Skin of body (tissue), 1 donor: ENCODE measurements at regions not wholly inside any gene's neighbourhood (a gene's known extent, or its start where the extent isn't known, plus 50 kb on each side); places are given as distances from the start of the nearest gene placed in this dataset.

Experiments
- DNase-seq: peaks from one replicate; lab custom pipeline; 2025; lab: John Stamatoyannopoulos, UW

- DNase-seq = no peak
Measured at GRCh38 chr7:42858570-42858969, 53.3 kb downstream of the C7orf25 start.

GRCh38 chr7:42856605-42856987, 55.3 kb downstream of the C7orf25 start:
- DNase-seq = no peak

- no peak for DNase-seq
Measured at GRCh38 chr7:42854571-42855118, 57.2 kb downstream of the C7orf25 start.

GRCh38 chr7:42852531-42852930, 59.3 kb downstream of the C7orf25 start:
- DNase-seq = no peak

GRCh38 chr7:42843205-42843800, 68.6 kb downstream of the C7orf25 start:
- peak; percentile 34 for DNase-seq

GRCh38 chr7:42834676-42835075, 77.2 kb downstream of the C7orf25 start:
- no peak for DNase-seq

- no peak for DNase-seq
Measured at GRCh38 chr7:42833411-42833810, 78.5 kb downstream of the C7orf25 start.

- no peak for DNase-seq
Measured at GRCh38 chr7:42832667-42833066, 79.2 kb downstream of the C7orf25 start.

- peak; percentile 52 for DNase-seq
Measured at GRCh38 chr7:42831718-42832522, 80.0 kb downstream of the C7orf25 start.

- DNase-seq = peak; percentile 60
Measured at GRCh38 chr7:42831006-42831717, 80.7 kb downstream of the C7orf25 start.

- DNase-seq = no peak
Measured at GRCh38 chr7:42812779-42813178, 99.1 kb downstream of the C7orf25 start.

- DNase-seq = no peak
Measured at GRCh38 chr7:42805601-42806000, 106.3 kb downstream of the C7orf25 start.

- DNase-seq = no peak
Measured at GRCh38 chr7:42794673-42795072, 117.2 kb downstream of the C7orf25 start.

GRCh38 chr7:42792841-42793240, 119.0 kb downstream of the C7orf25 start:
- no peak for DNase-seq

- no peak for DNase-seq
Measured at GRCh38 chr7:42790196-42790595, 121.7 kb downstream of the C7orf25 start.

- DNase-seq = no peak
Measured at GRCh38 chr7:42774436-42774835, 137.4 kb downstream of the C7orf25 start.

GRCh38 chr7:42770114-42770513, 141.8 kb downstream of the C7orf25 start:
- no peak for DNase-seq

- DNase-seq = no peak
Measured at GRCh38 chr7:42768045-42768444, 143.8 kb downstream of the C7orf25 start.

- no peak for DNase-seq
Measured at GRCh38 chr7:42766782-42767423, 145.0 kb downstream of the C7orf25 start.

GRCh38 chr7:42765931-42766330, 145.9 kb downstream of the C7orf25 start:
- DNase-seq = peak; percentile 8

- no peak for DNase-seq
Measured at GRCh38 chr7:42763137-42763551, 148.7 kb downstream of the C7orf25 start.

- DNase-seq = no peak
Measured at GRCh38 chr7:42761486-42761885, 150.4 kb downstream of the C7orf25 start.
